ENCODE measurements at regions not wholly inside any gene's neighbourhood (a gene's known extent, or its start where the extent isn't known, plus 50 kb on each side); places are given as distances from the start of the nearest gene placed in this dataset.
"Not testable (repeated sequence)": the region's sequence is repeated elsewhere in the genome, so short reads cannot be mapped to it uniquely, and the experiment has no call there.

DNA sequence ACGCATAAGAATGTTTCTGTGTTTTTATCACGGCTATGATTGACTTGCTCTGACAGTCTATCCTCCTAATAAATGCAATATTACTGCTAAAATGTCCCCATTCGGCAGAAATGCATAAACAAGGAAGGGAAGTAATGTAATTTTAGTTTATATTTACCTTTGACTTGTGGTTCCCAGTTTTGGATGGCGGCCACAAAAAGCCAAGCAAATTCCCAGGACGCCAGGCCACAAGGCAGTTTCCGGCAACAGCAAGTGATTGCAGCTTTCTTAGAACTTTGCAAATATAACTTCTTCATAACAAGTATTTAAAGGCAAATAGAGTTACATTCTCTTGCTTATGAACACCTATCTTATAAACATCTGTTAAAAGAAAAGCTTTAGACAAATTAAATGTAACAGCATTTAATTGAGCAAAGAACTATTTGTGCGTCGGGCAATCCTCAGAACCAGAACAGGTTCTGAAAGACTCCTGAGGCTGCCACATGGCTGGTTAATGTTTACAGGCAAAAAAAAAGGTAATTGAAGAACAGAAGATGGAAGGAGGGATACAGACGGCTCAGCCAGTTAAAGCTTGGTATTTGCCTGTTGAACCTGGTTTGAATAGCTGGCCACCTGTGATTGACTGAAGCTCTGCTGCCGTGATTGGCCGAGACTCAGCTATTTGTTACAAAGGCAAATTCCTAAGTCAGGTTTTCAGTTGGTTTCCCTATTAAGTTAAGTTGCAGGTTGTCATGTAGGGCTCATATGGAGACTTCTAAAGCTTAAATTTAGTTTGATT lies 80.8 kb downstream of the C21orf91 start:
- no peak for DNase-seq (ENCODE audit: low spot score)
- no peak for ATAC-seq

DNA sequence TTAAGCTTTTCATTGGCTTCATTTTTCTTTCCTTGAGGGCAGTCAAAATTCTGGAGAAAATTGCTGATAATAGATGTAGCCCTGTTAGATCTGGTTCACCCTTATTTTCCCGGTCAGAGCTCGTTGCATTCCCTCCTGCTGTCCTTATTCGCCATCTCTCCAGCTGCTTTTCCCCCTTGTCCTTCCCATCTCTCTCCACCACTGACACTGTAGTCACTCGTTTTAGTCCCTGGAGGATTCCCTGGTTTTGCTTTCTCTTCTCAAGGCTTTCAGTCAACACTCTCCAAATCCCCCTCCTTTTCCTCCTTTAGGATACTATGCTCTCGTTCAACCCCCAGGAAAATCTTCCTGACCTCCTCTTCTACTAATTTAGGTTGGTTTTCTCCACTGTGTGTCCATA lies 83.1 kb downstream of the C21orf91 start:
- DNase-seq (ENCODE audit: low spot score) (no peak), ATAC-seq (no peak)

DNA sequence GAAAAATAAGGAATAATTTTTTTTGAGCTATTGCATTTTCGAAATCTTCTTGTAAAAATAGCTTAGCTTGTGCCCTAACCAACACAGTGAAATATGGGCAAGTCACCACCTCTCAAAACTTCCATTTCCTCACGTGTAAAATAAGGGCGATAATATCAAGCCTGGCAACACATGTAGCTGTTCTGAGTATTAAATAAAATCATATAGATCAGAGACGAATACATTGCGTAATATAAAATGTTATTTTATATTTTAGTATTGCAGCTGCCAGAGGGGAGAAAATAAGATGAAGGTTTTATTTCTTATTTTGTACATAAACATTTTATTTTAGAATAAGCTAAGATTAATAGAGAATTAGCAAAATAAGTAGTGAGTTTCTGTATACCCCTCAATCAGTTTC lies 85.9 kb downstream of the C21orf91 start:
- ATAC-seq: no peak
- no peak for DNase-seq (ENCODE audit: low spot score)

DNA sequence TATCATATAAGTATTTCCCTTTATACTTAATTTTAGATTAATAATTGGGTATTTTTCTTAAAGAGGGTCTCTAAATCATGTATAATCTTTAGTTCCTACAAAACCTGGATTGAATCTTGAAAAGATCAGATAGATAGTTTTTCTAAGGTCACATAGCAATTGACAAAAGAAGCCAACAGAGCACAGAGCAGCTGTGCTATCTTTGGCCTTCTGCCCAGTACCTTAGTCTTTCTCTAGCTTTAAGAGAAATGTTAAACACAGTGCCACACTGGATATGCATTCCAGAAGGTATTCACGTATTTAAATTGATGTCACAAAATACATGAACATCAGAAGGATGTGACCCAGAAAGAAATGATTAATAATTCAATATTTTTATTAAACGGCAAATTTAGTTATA lies 86.8 kb downstream of the C21orf91 start:
- DNase-seq (ENCODE audit: low spot score): no peak

DNA sequence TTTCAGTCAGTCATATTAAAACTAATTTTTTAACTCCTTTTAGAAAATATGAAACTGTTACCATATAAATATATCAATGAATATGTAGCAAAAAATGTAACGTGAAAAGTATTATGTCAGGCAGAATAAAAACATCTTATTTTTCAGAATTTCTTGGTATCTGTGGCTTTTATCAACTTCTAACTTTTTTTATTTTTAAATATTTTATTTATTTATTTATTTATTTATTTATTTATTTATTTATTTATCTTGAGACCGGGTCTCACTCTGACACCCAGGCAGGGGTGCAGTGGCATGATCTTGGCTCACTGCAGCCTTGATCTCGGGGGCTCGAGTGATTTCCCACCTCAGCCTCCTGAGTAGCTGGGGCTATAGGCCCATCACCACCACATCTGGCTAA lies 87.6 kb downstream of the C21orf91 start:
- ATAC-seq: no peak
- no peak for DNase-seq (ENCODE audit: low spot score)

More for the DNA sequence above, 86.8 kb downstream of the C21orf91 start:
- no peak for ATAC-seq

DNA sequence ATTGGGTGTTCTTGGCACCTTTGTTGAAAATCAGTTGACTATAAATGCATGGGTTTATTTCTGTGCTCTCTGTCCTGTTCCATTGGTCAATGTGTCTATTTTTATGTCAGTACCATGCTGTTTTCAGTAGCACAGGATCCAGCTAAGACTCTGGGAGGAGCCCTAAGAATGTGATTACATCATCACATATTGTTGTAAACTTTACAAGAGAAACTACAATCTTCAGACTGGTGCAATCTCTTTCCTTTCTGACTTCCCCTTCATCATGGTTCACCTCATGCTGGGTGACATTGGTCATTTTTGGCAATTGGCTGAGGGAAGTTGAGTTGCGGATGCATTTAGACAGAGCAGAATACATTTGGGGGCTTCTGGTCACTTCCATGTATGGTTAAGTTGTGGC lies 88.4 kb downstream of the C21orf91 start:
- ATAC-seq (no peak), DNase-seq (ENCODE audit: low spot score) (no peak)

DNA sequence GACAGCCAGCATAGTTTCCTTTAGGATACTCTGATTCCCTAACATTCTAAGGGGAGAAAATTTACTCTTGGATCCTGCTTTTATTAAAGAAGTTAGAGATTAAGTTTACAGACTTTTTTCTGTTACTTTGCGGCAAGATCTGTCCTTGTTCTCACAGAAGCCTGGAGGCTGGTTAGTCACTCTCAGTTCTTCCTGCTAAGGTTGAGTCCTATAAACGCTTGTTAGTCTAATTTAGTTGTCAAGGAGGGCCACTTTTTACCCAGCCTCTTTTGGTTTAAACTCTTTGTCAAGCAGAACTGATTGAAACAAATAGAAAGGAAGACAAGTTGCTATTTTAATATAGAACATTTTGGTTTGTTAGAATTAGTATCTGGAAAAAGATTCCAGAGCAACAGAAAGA lies 89.7 kb downstream of the C21orf91 start:
- no peak for ATAC-seq

DNA sequence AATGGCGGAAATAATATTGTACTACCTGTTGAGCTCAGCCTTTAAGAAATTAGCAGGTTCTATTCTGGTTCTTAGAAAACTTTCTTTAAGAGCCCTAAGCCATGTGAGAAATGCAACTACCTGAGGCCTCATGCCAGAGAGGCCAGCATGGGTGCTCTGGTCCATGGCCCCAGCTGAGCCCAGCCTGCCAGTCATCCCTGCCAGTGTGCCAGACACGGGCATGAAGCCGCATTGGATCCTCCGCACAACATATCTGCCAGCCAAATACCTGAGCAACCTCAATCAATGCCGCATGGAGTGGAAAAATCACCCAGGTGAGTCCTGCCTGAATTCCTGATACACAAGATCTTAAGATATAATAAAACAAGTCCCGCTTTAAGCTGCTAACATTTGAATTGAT lies 91.8 kb downstream of the C21orf91 start:
- DNase-seq (ENCODE audit: low spot score) (no peak), ATAC-seq (no peak)

More for the DNA sequence above, 89.7 kb downstream of the C21orf91 start:
- DNase-seq (ENCODE audit: low spot score): no peak

DNA sequence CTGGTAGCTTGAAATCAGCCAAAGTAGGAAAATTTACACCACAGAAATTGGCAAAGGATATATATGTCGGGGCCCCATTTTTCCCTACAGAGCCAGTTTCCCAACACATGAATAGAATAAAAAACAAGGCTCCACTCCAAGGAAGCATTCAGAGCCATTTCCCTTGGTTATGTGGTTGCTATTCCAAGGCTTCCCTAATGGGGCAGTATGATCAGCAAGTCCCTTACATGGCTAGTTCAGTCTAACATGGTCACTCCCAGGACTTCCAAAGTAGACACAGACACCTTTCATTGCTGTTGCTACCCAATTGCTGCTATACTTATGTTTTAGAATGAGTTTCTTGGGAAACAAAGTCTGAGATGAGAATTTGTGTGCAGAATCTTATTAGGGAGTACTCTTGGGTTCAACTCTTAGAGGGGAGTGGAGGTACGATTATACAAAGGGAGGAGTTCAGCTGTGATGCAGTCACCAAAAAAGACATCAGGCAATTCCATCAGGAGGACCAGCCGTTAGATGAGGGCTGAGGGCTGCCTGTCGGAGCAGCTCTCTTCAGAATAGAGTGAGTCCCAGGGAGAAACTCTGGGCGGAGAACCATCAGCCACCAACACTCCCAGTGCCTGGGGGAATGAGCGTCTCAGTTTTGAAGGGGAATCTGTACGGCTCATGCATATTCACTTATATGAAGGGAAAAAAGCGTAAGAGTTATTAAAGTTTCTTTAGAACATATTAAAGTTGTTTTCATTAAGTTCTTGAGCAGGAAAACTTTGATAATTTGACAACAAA lies 92.9 kb downstream of the C21orf91 start:
- DNase-seq (ENCODE audit: low spot score) (no peak), ATAC-seq (peak; percentile 44)

DNA sequence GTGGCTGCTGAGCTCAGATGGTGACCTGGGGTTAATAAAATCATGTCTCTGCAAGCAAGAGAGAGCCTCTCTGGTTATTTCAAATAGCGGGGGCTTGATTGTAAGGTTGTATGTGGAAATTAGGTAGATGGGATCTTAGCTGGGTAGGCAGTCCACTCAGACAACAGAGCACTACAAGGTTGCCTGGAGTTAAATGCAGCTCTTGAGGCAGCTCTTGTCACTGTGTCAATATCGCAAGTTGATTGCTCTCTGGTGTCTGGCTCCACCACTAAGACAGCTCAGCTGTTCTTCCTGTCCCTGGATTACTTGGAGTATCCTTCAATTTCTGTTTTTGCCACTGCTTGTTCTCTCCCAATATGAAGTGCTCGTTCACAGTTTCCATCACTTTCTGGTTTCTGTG lies 93.8 kb downstream of the C21orf91 start:
- DNase-seq (ENCODE audit: low spot score) (no peak), ATAC-seq (no peak)

DNA sequence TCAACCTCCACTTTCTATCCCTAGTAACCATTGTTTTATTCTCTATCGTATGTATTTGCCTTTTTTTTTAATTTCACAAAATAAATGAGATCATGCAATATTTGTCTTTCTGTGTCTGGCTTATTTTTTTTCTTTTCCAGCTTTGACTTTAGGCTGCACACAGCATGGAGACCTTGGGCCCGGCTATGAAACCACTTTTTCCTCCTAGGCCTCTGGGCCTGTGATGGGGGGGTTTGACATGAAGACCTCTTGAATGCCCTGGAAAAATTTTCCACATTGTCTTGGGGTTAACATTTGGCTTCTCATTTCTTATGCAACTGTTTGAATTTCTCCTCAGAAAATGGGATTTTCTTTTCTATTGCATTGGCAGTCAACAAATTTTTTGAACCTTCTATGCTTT lies 100.2 kb upstream of the BTG3 start:
- no peak for ATAC-seq
- DNase-seq (ENCODE audit: low spot score): no peak

DNA sequence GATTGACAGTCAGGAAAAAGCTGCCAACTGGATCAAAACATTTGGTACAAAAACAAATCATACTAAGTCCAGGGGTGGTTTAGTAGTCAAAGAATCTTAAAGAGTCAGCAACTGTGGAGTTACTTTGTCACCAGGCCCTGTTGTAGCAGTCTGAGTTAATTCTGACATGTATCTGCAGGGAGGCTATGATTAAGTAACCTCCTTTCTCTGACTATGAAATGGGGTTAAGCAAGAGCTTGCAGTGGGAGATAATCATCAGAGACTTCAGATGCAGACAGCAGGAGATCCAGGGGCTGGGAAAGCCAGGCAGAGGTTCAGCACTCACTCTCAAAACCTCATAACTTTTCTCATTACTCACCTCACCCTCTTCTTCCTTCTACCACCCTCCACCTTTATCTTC lies 99.2 kb upstream of the BTG3 start:
- no peak for DNase-seq (ENCODE audit: low spot score)
- ATAC-seq: no peak

DNA sequence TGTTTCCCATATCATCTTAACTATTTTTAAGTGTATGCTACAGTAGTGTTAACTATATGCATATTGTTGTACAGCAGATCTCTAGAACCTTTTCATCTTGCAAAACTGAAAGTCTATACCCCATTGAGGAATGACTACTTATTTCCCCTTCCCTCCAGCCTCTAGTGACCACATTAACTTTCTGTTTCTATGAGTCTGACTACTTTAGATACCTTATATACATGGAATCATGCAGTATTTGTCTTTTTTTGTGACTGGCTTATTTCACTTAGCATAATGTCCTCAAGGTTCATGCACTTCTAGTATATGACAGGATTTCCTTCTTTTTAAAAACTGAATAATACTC lies 96.5 kb upstream of the BTG3 start:
- ATAC-seq (no peak), DNase-seq (ENCODE audit: low spot score) (no peak)

DNA sequence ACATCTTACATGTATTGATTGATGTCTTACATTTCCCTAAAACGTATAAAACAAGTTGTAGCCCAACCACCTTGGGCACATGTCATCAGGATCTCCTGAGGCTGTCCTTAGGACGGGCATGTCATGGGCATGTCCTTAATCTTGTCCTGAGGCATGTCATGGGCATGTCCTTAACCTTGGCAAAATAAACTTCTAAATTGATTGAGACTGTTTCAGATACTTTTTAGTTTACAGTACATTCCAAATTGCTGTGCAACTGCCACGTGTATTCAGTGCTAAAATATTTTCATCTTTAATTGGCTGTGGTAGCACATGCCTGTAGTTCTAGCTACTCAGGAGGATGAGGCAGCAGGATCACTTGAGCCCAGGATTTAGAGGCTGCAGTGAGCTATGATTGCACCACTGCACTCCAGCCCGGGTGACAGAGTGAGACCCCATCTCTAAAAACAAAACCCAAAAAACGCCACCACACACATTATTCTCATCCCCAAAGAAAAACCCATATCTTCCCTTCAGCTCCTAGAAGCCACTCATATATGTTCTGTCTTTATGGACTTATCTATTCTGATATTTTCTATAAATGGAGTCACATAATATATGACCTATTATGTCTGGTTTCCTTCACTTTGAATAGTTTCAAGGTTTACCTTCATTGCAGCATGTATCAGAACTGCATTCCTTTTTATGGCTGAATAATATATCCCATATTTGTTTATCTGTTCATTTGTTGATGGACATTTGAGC lies 96.0 kb upstream of the BTG3 start:
- DNase-seq (ENCODE audit: low spot score) (no peak), ATAC-seq (no peak)

DNA sequence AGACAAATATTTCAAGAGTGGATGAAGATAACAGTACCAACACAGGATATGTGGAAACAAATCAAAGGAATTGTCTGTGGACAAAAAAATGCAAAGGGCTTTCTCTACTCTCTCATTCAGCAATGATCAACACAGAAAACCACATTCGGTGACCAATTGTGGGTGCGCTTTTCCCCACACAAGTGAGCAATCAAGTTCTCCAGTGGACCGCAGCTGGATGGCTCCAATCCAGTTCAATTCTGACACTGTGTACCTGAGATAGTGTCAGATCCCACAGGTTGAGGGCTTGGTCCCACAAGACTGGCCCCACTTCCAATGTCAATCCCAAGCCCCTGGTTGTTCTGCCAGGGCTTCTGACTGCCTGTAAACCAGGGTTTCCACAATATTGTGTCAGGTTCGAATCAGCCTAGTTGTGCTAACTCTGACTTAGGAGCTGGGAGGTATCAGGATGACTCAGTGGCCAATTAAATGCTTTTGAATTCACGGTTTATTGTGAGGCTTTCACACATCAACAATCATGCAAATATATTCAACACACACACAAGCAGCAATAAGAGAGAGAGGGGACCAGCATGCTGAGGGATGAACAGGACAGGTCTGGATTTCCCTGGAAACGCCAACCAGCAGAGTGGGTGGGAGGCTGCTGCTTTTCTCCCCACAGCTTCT lies 87.0 kb upstream of the BTG3 start:
- ATAC-seq (no peak), DNase-seq (ENCODE audit: low spot score) (no peak)

DNA sequence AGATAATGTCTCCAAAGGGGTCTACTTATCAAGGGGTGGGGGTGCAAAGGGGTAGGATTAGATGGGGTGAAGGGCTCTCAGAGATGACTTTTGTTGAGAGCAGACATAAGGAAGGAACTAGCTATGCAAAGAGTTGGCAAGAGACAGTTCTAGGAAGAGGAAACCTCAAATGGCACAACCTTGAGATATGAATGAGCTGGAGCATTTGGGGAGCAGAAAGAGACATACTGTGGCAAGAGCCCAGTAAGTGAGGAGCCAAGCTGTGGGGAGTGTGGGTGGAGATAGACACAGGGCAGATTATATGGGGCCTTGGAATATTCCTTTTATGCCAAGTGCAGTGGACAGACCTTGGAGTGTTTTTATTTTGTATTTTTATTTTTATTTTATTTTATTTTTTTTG lies 84.8 kb upstream of the BTG3 start:
- DNase-seq (ENCODE audit: low spot score) (no peak), ATAC-seq (no peak)

DNA sequence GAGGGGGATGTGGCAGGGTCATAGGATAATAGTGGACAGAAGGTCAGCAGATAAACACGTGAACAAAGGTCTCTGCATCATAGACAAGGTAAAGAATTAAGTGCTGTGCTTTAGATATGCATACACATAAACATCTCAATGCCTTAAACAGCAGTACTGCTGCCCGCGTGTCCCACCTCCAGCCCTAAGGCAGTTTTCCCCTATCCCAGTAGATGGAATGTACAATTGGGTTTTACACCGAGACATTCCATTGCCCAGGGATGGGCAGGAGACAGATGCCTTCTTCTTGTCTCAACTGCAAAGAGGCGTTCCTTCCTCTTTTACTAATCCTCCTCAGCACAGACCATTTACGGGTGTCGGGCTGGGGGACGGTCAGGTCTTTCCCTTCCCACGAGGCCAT lies 81.7 kb upstream of the BTG3 start:
- not testable (repeated sequence) for ATAC-seq

DNA sequence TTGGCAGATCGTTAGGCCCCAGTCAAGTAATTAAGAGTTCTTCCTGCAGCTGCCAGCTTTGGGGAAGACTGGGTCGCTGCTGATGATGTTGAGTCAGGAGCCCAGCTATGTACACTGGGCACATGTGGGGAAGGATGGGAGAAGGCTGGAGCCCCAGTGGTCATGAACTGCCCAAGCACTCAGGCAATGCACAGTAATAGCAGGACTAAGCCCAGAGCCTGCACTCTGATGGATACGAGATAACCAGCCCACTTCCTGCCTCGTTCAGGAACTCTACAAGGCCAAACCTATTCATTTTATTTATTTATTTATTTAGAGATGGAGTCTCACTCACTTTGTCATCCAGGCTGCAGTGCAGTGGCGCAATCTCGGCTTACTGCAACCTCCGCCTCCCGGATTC lies 81.1 kb upstream of the BTG3 start:
- DNase-seq (ENCODE audit: low spot score): no peak
- ATAC-seq: no peak

More for the DNA sequence above, 81.7 kb upstream of the BTG3 start:
- DNase-seq (ENCODE audit: low spot score): not testable (repeated sequence)

DNA sequence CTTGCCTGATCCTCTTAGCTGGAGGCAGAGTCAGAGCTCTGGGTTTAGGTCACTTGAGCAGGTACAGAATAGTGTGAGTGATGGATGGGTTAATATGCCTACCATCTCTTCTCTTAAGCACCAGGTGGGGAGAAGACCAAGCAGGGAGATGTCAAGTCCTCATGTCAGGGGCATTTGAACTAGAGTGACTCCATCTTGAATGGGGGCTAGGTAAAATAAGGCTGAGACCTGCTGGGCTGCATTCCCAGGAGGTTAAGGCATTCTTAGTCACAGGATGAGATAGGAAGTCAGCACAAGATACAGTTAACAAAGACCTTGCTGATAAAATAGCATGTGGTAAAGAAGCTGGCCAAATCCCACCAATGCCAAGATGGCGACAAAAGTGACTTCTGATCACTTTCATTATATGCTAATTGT lies 77.4 kb upstream of the BTG3 start:
- ATAC-seq (no peak), DNase-seq (ENCODE audit: low spot score) (no peak)

DNA sequence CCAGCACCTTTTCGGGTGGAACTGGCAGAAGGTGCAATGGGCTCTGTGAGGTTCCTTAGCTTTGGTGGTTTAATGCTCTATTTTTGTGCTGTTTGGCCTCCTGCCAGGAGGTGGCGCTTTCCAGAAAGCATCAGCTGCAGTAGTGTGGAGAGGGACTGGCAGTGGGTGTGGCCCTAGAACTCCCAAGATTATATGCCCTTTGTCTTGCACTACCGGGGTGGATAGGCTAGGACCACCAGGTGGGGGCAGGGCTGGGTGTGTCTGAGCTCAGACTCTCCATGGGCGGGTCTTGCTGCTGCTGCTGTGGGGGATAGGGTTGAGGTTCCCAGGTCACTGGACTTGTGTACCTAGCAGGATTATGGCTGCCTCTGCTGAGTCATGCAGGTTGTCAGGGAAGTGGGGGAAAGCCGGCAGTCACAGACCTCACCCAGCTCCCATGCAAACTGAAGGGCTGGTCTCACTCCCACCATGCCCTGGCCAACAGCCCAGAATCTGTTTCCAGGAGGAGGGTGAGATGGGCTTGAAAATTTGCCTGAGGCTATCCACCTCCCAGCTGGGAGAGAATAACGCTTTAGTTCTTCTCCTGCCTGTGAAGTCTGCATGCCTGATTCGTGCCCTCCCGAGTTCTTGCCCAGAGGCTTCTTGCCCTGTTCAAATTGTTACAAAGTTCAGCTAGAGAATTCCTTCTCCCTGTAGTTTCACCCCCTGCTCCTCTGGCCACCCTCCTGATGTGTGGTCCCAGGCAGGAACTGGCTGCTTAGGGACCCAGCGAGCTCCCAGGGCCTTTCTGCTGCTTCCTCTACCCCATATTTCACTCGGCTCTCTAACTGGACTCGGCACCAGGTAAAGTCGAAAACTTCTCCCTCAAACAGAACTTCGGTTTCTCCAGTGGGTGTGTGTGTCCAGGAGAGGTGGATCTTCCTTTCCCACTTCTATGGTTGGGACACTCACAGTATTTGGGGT lies 76.5 kb upstream of the BTG3 start:
- no peak for ATAC-seq
- no peak for DNase-seq (ENCODE audit: low spot score)

Data from left lobe of liver (tissue), 2 donors.